ENCODE measurements at regions not wholly inside any gene's neighbourhood (a gene's known extent, or its start where the extent isn't known, plus 50 kb on each side); places are given as distances from the start of the nearest gene placed in this dataset.
"Not testable (repeated sequence)": the region's sequence is repeated elsewhere in the genome, so short reads cannot be mapped to it uniquely, and the experiment has no call there.

DNA sequence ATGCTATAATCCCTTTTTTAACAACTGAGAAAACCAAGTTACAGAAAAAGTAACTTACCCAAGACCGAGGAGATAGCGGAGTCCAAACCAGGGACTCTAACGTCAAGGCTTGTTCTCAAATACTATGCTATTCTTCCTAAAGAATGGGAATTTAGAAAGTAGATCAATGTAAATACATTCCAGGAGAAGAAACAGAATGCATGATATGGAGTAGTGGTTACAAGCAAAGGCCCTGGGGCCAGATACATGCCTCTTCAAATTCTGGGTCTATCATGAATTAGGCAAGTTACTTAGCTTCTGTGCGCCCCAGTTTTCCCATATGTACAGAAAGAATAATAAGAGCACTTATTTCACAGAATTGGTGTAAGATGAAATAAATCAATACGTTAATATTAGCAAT is 102.0 kb upstream of the CHMP2B start:
- Histone ChIP-seq H3K9me3 (no peaks in the 10 kb centered on the region), H3K27me3 (no peaks in the 10 kb centered on the region), H3K4me3 (no peak overlapping the region), H3K36me3 (no peaks in the 10 kb centered on the region)
- DNase-seq = no peak

DNA sequence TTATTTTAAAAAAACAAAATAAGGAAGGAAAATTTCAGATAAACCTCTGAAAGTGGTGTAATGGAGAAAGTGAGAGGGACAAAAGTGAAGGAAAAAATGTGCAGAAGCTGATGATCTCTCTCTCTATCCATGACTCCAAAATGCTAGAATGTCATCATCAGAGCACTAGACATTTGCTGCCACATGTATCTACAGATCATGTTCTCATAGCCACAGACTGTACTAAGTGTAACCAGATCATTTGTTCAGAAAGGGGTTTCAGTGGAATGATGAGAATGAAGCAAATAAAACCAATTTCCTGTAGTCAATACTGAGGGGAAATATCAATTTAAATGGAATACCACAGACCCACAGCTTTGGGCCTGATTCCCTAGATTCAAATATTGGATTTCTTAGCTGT is 104.3 kb upstream of the CHMP2B start:
- Histone ChIP-seq H3K4me3 (no peak overlapping the region), H3K27me3 (no peaks in the 10 kb centered on the region), H3K36me3 (no peaks in the 10 kb centered on the region), H3K9me3 (no peaks in the 10 kb centered on the region)
- no peak for DNase-seq

DNA sequence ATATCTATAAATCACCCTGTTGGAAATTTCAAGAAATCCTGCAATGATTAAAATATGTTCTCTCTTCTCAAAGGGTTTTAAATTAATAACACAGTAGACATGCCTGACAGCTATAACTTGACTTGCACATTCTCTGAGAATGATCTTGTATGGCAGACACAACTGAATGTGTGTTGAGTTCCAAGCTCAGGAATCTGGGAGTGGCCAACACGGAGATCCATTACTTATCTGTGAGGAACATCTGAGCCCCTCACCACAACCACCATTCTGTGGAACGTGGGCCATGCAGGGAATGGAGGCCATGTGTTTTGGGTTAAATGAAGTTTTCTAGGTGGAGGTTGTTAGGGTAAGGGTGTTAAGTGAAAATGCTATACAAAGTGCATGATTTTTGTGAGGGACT is 105.3 kb upstream of the CHMP2B start:
- Histone ChIP-seq H3K27me3 (no peaks in the 10 kb centered on the region), H3K4me3 (no peak overlapping the region), H3K36me3 (no peaks in the 10 kb centered on the region), H3K9me3 (no peaks in the 10 kb centered on the region)
- no peak for DNase-seq

DNA sequence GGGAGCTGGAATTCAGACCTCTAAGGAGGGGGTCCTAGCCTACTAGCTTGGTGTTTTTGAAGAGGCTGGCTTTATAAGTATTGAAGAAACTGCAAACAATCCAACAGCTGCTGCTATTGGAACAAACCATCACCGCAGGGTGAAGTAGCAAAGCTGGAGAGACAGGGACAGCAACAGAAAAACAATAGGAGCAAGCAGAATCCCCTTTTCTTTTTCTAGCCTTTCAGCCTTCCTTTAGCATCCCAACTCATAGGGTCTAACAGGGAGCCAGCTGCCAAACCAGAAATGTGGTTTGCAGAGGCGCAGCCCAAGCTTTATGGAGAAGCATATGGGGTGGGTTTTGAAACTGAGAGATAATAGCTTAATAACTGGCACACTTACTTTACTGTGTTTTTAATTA is 106.2 kb upstream of the CHMP2B start:
- no peak overlapping the region for H3K4me3 ChIP-seq
- no peaks in the 10 kb centered on the region for H3K36me3 ChIP-seq
- no peak for DNase-seq
- H3K9me3 ChIP-seq = no peaks in the 10 kb centered on the region
- no peaks in the 10 kb centered on the region for H3K27me3 ChIP-seq

DNA sequence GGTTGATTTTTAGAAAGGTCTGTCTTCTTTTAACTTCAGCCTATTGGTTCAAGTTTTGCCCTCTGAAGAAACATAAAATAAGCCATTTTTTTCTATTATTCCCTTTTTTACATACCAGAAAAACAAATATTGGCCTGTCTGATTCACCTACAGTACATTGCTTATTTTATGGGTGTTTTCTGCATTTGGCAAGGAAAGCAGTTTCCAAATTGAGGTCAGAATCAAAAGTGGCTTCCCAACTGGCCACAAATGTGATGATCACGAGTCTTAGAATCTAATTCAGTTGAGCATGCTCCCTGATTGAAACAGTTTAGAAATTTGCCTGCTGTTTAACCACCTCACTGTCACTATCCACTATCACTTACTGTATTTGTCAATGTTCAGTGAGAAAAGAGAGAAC is 106.9 kb upstream of the CHMP2B start:
- no peaks in the 10 kb centered on the region for H3K9me3 ChIP-seq
- no peaks in the 10 kb centered on the region for H3K27me3 ChIP-seq
- H3K36me3 ChIP-seq = no peaks in the 10 kb centered on the region
- no peak for DNase-seq
- no peak overlapping the region for H3K4me3 ChIP-seq

DNA sequence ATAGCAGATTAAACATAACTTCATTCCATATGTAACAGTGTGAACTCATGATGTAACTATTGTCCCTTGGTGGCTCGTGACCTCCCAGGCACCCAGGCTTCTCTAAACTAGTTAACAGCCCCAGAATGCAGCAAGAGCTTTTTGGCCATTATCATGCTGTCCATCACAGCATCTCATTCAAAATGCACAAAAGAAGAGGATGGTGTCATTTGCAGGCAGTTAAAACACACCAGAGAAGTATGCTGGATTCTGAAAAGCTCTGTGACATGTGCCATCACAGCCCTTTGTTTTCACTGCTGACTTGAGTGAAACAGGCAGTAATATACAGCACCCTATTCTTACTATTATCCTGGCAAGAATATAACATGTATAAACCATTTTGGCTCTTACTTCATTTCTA is 117.6 kb upstream of the CHMP2B start:
- no peaks in the 10 kb centered on the region for H3K9me3 ChIP-seq
- H3K27me3 ChIP-seq = no peaks in the 10 kb centered on the region
- H3K36me3 ChIP-seq = no peaks in the 10 kb centered on the region
- no peak for DNase-seq
- no peak overlapping the region for H3K4me3 ChIP-seq

DNA sequence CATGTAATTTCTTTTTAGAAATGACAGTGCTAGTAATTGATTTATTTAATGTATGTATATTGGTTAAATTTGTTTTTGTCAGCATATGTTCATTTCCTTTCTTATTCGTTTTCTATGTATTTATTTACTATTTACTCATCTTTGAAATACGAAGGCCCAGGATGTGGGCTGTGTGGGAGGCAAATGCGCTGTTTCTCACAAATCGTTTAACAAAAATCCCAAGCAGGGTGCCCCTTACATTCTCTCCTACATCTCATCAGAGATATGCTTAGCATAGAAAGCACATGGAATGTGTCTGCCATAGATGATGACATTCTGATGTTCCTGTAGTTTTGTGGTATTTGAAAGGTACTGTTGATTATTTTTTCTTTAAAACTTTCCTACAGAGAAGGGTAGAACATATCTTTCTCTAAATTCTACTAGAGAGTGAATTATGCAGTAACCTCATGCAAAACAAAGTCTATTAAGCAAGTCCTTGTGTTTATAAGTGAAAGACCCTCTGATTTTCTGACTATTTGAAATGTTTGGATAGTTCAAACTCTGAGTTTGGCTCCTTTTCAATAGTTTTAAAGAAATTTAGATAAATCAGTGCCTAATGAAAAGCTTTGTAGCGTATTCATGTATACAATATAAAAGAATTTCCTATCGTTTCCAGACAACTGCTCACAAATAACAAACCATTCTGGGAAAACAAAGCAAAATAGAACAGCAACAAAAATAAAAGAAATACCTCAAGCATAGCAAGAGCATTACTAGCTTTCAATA is 111.1 kb upstream of the VGLL3 start:
- Histone ChIP-seq H3K27me3 (no peaks in the 10 kb centered on the region), H3K36me3 (no peaks in the 10 kb centered on the region), H3K9me3 (no peaks in the 10 kb centered on the region), H3K4me3 (no peak overlapping the region)
- no peak for DNase-seq

DNA sequence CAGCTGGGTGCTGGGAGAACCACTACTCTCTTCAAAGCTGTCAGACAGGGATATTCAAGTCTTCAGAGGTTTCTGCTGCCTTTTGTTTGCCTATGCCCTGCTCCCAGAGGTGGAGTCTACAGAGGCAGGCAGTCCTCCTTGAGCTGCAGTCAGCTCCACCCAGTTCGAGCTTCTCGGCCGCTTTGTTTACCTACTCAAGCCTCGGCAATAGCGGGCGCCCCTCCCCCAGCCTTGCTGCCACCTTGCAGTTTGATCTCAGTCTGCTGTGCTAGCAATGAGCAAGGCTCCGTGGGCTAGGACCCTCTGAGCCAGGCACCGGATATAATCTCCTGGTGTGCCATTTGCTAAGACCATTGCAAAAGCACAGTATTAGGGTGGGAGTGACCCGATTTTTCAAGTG is 106.8 kb upstream of the VGLL3 start:
- H3K4me3 ChIP-seq, DNase-seq, H3K27me3 ChIP-seq, H3K9me3 ChIP-seq, H3K36me3 ChIP-seq: not testable (repeated sequence)

DNA sequence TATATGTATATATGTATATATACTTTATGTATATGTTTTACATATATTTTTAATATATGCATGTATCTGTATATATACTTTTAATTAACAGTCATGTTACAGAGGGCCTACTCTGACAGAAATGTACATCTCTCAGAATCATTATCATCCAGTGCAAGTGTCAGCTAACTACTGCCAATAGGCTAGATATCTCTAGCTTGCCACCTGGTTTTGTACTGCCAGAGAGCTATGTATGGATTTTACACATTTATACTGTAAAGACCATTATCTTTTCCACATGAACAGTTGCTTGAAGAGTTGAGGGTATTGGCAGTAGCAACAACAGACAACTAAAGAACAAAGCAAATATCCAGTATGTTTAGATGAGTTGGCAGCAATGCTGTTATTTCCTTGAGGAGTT is 99.7 kb upstream of the VGLL3 start:
- DNase-seq = no peak
- H3K9me3 ChIP-seq = no peaks in the 10 kb centered on the region
- no peaks in the 10 kb centered on the region for H3K36me3 ChIP-seq
- no peak overlapping the region for H3K4me3 ChIP-seq
- no peaks in the 10 kb centered on the region for H3K27me3 ChIP-seq

DNA sequence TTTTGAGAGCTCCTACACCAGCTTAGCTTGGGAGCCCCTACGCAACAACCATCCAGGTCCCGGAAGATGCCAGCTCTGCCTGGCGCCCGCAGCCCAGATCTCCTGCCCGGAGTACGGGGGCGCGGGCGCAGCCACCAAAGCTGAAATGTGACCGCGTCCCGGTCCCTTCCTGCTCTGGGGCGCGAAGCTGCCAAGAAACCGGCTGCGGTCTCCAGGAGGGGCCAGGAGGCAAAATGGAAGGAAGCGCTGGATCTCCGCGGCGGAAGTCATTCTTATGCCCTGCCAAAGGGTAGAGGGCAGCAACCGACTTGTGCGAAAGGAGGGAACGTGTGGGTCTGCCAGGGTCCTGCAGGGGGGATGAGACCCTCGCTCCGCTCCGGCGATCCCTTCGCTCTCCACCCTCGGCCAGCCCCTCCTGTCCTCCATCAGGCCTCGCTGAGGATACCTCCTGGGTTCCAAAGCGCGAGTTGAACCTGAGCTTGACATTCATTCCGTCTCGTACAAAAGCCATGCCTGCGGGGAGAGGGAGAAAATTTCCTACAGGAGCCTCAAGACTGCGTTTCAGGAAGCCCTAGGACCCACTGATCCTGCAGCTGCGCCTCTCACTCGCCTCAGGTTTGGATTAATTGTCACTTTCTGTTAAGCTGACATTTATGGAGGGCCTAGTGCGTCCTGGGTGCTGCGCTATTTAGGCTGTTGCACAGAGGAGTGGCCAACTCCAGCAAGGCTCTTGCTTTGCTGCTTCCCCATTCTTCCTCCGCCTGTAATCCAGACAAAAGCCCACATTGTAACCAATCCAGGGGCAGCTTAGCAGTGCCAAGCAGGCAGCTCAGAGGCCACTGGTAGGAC is 98.3 kb upstream of the VGLL3 start:
- no peaks in the 10 kb centered on the region for H3K27me3 ChIP-seq
- H3K4me3 ChIP-seq = peak overlapping the region; percentile 51
- H3K36me3 ChIP-seq = no peaks in the 10 kb centered on the region
- peak; percentile 80 for DNase-seq
- H3K9me3 ChIP-seq = no peaks in the 10 kb centered on the region

DNA sequence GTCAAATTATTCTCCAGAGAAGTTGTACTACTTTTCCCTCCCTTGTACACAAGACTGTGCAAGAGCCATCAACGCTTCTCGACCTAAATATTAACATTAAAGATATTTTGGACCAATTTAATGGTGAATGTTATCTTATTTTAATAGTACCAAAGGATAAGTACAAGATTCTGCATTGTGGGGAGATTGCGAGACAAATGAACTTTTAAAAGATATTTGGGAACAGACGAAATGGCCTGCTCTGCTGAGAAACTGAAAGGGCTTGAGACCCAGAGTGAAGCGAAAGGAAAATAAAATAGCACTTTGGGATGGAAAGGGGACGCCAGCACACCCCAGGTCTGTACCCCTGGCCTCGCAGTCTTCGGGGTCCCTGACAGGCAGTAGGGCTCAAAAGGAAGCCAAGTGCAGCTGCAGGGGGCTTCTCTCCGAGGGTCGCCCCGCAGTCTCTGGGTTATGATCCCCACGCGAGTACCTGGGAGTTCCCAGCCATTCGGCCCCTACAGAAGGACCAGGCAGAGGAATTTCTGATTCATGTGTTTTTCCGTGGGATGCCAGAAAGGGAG is 97.6 kb upstream of the VGLL3 start:
- Histone ChIP-seq H3K4me3 (peak overlapping the region; percentile 51), H3K27me3 (no peaks in the 10 kb centered on the region), H3K36me3 (no peaks in the 10 kb centered on the region), H3K9me3 (no peaks in the 10 kb centered on the region)
- no peak for DNase-seq

DNA sequence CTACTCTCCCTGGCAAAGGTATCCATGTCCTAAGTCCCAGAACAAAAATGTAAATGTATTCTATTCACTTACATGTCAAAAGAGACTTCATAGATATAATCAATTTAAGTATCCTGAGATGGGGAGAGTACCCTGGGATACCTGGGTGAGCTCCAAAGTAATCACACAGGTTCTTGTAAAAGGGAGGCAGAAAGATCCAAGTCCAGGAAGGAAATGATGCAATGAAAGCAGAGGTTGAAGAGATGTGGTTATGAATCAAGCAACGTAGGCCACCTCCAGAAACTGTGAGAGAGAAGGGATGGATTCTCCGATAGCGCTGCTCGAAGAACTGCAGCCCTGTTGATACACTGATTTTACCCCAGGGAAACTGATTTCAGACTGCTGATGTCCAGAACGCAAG is 93.9 kb upstream of the VGLL3 start:
- no peak overlapping the region for H3K4me3 ChIP-seq
- H3K36me3 ChIP-seq = no peaks in the 10 kb centered on the region
- H3K27me3 ChIP-seq = no peaks in the 10 kb centered on the region
- no peak for DNase-seq
- no peaks in the 10 kb centered on the region for H3K9me3 ChIP-seq

DNA sequence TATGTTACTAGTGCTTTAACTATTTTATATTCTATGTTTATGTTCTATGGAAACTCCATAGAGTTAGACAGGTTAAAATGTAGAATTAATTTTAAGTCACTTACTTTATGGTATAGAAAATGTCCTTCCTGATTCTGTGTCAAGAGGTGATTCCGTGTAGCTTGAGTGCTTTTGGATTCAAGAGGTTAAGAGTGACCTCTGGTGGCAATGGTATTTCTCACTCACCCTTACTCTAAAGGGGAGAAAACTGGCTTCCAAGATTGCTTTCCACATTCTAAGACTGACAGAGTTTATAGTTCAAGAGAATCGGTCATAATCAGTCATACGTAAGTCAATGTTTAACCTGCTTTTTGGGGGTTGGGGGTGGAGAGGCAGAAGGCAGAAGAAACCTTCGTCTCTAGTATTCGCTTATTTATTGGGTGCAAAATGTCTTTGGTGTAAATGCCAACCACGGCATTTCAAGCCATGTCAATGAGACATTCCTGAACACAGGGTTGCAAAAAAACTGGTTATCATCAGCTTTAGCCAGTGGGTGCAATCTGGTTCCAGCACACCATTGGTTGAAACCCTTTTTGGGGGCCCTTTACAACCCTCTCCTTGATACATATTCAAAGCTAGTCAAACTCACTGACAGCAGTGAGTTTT is 92.0 kb upstream of the VGLL3 start:
- no peaks in the 10 kb centered on the region for H3K36me3 ChIP-seq
- no peak overlapping the region for H3K4me3 ChIP-seq

DNA sequence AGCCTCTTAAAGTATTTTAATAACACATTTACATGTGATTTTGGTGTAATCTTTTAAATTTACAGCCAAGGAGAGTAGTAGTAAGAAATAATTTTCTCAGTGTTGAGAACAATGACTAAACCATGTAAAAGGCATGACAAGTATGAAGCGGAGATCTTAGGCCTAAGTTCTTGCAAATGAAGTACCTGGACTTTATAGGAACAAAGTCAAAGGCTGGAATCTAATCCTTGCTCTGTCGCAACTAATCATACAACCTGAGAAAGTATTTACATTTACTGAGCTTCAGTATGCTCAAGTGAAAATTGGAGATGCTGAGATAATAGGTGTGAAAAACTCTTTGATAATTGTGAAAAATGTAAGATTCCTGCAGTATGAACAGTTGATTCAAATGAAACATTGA is 86.4 kb upstream of the VGLL3 start:
- Histone ChIP-seq H3K36me3 (no peaks in the 10 kb centered on the region), H3K27me3 (no peaks in the 10 kb centered on the region), H3K9me3 (no peaks in the 10 kb centered on the region), H3K4me3 (no peak overlapping the region)
- no peak for DNase-seq

More for the DNA sequence above, 92.0 kb upstream of the VGLL3 start:
- no peak for DNase-seq
- Histone ChIP-seq H3K9me3 (no peaks in the 10 kb centered on the region), H3K27me3 (no peaks in the 10 kb centered on the region)

DNA sequence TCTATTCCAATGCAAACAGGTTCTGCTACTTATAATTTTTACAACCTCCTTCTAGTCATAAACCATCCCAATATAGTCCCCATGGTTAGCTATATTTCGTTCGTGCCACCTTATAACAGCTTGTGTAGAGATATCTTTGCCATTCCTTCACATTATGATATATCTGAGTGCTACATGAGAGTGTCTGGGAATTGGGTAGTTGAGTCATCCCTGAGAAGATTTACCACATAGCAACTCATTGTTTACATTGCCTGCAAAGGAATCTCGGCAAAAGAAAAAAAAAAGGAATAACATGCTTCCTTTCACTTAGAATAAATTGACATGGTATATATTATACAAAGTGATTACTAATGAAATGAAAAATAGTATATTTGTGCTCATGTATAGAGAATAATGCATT is 86.0 kb upstream of the VGLL3 start:
- H3K9me3 ChIP-seq = no peaks in the 10 kb centered on the region
- no peaks in the 10 kb centered on the region for H3K36me3 ChIP-seq
- H3K4me3 ChIP-seq = no peak overlapping the region
- H3K27me3 ChIP-seq = no peaks in the 10 kb centered on the region
- DNase-seq = no peak

DNA sequence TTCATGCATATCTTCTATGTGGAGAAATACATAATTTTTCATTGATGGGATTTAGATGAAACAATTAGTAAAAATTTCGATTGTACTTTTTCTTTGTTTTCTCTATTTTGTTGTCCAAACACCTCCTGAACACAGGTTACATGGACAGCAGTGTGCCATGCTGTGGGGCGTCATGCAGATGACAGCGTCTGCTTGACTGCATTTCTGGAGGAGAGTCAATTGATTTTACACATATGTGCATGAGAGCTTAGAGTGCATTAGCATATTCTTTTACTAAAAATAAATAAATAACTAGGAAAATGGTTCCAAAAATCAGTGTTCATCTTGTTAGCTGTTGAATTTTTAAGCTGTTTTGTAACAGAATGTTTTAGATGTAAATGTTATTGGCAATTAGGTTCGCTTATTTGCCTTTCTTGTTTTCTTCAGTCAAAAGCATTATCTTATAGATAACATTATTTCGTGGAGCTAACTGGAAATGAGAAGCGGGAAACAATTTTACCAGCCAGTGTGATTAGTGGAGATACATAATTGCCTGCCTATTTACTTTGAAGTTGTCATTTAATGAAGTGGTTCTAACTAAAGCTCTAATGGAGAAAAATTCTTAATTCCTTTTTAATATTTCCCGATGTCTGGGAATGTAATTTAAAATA is 82.7 kb upstream of the VGLL3 start:
- Histone ChIP-seq H3K9me3 (no peaks in the 10 kb centered on the region), H3K36me3 (no peaks in the 10 kb centered on the region), H3K4me3 (no peak overlapping the region), H3K27me3 (no peaks in the 10 kb centered on the region)
- DNase-seq = no peak

DNA sequence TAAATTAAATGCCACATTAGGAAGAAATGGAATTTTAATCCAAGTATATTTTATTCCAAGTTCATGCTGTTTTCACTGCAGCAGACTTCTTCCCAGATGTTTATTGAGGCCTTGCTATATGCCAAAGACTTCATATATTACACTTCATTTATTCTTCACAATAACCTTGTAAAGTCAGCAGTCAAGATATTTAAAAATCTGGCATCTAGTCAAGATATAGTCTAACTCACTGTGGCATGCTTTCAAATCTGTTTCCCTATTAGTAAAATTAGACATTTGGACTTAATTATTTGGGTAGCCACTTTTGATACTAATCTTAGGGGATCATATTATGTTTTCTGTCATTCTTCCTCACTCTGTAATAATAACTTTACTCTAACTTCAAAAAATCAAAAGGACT is 81.5 kb upstream of the VGLL3 start:
- no peaks in the 10 kb centered on the region for H3K36me3 ChIP-seq
- no peaks in the 10 kb centered on the region for H3K9me3 ChIP-seq
- H3K27me3 ChIP-seq = no peaks in the 10 kb centered on the region
- DNase-seq = no peak
- H3K4me3 ChIP-seq = no peak overlapping the region
